SK-N-DZ (cell line): ENCODE measurements at regions not wholly inside any gene's neighbourhood (a gene's known extent, or its start where the extent isn't known, plus 50 kb on each side); places are given as distances from the start of the nearest gene placed in this dataset.
"Not testable (repeated sequence)": the region's sequence is repeated elsewhere in the genome, so short reads cannot be mapped to it uniquely, and the experiment has no call there.

ENCODE experiments used
- DNase-seq: peaks from one replicate; pipeline ENCODE4 v3.0.0-alpha.2; 2015; ENCODE audit warnings: low spot score
- small RNA-seq, 2 experiments: library from RNA; depleted of rRNA; stranded (forward); fragments of <200 nt; gene quantifications; one replicate each; pipeline ENCODE3, GENCODE V24; 2014

DNA sequence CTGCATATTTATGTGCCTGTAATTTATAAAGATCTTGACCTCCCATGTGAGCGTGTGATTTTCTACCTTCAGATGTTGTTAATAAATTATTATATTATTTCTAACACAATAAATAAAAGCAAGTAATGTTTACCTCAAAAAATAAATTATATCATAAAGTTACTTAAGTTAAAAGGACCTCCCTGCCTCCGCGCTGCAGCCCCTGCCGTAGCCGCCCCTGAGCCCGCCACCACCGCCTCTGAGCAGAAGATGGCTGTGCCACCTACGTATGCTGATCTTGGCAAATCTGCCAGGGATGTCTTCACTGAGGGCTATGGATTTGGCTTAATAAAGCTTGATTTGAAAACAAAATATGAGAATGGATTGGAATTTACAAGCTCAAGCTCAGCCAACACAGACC lies 119.6 kb upstream of the BRWD3 start:
- DNase-seq = no peak

DNA sequence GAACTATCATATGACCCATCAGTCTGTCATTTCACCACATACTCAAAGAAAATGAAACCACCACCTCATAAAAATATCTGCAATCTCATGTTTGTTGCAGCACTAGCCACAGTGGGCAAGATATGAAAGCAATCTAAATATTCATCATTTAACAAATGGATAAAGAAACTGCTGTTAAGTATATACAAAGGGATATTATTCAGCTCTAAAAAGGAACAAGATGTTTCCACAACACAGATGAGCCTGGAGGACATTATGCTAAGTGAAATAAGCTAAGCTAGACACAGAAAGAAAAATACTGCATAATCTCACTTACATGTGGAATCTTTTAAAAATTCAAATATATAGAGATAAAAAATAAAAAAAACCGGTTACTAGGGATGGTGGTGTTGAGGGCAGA lies 108.2 kb upstream of the BRWD3 start:
- no peak for DNase-seq

DNA sequence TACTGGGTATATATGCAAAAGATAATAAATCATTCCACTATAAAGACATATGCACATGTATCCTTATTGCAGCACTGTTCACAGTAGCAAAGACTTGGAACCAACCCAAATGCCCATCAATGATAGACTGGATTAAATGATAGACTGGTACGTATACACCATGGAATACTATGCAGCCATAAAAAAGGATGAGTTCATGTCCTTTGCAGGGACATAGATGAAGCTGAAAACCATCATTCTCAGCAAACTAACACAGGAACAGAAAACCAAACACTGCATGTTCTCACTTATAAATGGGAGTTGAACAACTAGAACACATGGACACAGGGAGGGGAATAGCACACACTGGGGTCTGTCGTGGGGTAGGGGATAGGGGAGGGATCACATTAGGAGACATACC lies 102.7 kb upstream of the BRWD3 start:
- not testable (repeated sequence) for DNase-seq

DNA sequence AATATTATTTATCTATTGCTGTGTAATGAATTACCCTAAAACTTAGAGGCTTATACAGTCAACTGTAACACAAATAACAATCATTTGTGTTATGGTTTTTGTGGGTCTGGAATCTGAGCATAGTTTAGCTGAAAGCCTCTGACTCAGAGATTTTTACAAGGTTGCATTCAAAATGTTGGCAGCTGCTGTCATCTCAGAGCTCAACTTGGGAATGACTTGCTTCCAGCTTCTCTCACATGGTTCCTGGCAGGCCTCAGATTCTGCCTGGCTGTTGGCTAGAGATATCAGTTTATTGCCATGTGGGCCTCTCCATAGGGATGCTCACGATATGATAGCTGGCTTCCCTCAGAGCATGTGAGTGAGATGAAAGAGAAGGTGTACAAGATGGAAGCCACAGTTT lies 70.2 kb upstream of the BRWD3 start:
- no peak for DNase-seq

DNA sequence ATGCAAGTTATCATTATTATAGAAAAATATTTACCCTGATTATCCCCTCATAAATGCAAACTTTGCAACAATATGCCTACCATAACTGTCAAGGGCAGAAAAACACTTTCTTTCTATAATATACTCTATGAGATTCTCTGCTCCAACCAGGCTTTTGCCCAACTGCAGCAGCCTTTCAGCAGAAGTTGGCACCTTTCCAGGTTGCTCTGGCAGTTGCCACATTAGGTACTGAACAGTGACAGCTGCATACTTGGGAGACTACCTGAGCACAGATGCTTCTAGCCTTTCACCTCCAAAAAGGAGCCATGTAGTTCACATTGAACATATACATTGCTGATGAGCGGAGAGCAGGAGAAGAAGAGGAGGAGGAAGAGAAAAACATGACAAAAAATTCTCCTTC lies 69.5 kb upstream of the BRWD3 start:
- DNase-seq = no peak

DNA sequence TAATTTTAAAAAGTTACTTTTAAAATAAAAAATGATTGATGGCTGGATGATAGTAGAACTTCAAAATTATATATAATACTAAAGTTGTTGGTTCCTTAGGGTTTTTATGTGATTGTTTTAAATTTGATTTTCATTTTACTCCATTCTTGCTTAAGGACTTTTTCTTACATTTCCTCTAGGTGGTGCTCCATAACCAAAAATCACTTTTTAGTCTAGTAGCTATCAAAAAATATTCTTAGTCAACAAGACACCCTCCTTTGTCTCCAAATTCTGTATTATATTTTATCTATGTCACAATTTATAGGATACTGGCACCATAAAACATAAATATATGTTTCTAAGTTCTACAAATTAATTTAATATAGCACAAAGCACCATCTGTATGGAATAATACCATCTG lies 67.2 kb upstream of the BRWD3 start:
- DNase-seq = peak; percentile 32

Small RNAs in the stretch of these regions (small RNA-seq; reads per million reads assigned to genes)
- 0 to 0.05 reads per million in 2 experiments for gene RNU6-493P
